PFSK-1 (cell line): ENCODE measurements at regions not wholly inside any gene's neighbourhood (a gene's known extent, or its start where the extent isn't known, plus 50 kb on each side); places are given as distances from the start of the nearest gene placed in this dataset.

Source experiments
- FOXP2 ChIP-seq: optimal IDR thresholded peaks from 2 replicates; pipeline ENCODE3; 2011; ENCODE audit warnings: borderline replicate concordance, control low read depth, inconsistent platforms; ENCODE audit not compliant: insufficient read depth; ENCODE audit errors: extremely low read length, extremely low read depth
- POLR2AphosphoS5 ChIP-seq: IDR thresholded peaks from 2 replicates; pipeline ENCODE4 v1.6.1; 2012; ENCODE audit warnings: low read depth, mild to moderate bottlenecking, control low read depth, low read length, moderate library complexity
- SIN3A ChIP-seq: IDR thresholded peaks from 2 replicates; pipeline ENCODE4 v1.6.1; 2012; ENCODE audit warnings: mild to moderate bottlenecking, low read length, moderate library complexity, borderline replicate concordance; ENCODE audit not compliant: insufficient read depth
- TAF1 ChIP-seq: IDR thresholded peaks from 2 replicates; pipeline ENCODE4 v1.6.1; 2012; ENCODE audit warnings: low read length, control low read depth, borderline replicate concordance; ENCODE audit not compliant: insufficient read depth
- TF ChIP-seq, protein P1 (sequence below), 2 experiments: IDR thresholded peaks; 2 replicates each; pipeline versions ENCODE4 v1.6.1 to v1.8.0; 2011 to 2012; ENCODE audit warnings: low read depth in 2 of 2, low read length in 2 of 2, control low read depth in 1 of 2, inconsistent platforms in 1 of 2, mild to moderate bottlenecking in 1 of 2, moderate library complexity in 1 of 2; ENCODE audit not compliant: insufficient read depth in 1 of 2

DNA sequence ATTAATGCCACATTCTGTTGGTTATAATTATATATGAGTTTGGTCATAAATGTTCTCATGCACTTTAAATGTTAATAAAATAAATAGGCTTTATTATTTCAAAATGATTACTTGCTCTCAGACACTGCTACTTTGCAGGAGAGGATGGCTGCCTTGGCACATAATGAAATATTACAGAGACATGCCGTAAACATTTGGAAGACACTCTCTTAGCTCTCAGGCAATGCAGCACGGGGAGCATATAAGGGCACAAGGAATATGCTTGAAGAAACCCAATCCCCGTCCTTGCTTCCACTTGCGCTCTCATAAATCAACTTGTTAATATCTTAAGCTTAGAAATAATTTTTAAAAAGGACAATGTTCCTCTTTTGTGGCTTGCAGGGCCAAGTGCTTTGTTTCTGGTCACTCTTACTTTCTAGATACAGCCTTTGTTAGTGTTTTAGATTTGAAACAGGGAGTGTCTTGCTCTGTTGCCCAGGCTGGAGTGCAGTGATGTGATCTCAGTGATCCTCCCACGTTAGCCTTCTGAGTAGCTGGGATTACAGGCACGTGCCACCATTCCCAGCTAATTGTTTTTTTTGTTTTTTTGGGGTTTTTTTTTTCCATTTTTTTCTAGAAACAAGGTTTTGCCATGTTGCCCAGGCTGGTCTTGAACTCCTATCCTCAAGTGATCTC is 445.0 kb downstream of the SPRY1 start:
- TF ChIP-seq, protein P1, sequence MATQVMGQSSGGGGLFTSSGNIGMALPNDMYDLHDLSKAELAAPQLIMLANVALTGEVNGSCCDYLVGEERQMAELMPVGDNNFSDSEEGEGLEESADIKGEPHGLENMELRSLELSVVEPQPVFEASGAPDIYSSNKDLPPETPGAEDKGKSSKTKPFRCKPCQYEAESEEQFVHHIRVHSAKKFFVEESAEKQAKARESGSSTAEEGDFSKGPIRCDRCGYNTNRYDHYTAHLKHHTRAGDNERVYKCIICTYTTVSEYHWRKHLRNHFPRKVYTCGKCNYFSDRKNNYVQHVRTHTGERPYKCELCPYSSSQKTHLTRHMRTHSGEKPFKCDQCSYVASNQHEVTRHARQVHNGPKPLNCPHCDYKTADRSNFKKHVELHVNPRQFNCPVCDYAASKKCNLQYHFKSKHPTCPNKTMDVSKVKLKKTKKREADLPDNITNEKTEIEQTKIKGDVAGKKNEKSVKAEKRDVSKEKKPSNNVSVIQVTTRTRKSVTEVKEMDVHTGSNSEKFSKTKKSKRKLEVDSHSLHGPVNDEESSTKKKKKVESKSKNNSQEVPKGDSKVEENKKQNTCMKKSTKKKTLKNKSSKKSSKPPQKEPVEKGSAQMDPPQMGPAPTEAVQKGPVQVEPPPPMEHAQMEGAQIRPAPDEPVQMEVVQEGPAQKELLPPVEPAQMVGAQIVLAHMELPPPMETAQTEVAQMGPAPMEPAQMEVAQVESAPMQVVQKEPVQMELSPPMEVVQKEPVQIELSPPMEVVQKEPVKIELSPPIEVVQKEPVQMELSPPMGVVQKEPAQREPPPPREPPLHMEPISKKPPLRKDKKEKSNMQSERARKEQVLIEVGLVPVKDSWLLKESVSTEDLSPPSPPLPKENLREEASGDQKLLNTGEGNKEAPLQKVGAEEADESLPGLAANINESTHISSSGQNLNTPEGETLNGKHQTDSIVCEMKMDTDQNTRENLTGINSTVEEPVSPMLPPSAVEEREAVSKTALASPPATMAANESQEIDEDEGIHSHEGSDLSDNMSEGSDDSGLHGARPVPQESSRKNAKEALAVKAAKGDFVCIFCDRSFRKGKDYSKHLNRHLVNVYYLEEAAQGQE (IDR thresholded peaks at IDR 0.05; ENCODE audit: insufficient read depth in 1 of 2, low read depth in 2 of 2, low read length in 2 of 2) = no peak
- no peak for TF ChIP-seq POLR2AphosphoS5
- TF ChIP-seq SIN3A = no peak
- TF ChIP-seq FOXP2 = no peak
- no peak for TF ChIP-seq TAF1

DNA sequence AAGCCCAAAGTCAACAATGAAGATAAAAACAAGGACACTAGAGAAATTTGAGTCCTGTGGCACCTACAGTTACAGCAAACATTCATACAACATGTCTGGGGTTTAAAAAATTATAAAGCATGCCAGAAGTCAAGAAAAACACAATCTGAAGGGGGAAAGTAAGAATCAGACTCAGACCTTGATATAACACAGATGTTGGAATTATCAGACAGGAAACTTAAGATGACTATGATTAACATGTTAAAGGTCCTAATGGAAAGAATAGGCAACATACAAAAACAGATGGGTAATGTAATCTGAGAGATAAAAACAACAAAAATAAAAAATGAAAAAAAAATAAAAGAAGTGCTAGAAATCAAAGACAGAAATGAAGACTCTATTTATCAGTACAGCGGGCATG is 446.5 kb downstream of the SPRY1 start:
- no peak for TF ChIP-seq FOXP2

DNA sequence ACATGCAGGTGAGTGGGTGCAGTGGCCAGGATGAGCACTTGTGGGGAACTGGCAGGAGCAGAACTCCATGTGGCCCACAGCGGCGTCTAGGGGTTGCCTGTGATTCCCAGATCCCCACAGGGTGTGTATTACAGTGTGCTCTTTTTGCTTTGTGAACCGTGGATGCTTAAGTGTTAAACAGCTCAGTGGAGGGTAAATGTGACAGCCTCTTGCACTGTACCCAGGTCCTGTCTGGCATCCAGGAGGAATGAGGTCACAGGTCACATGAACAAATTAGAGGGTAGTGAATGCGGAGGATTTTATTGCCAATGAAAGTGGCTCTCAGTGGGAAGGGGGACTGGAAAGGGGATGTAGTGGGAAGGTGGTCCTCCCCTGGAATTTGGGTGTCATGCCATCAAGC is 447.8 kb downstream of the SPRY1 start:
- TF ChIP-seq TAF1 = no peak
- no peak for TF ChIP-seq SIN3A
- TF ChIP-seq, protein P1 (IDR thresholded peaks at IDR 0.05; ENCODE audit: insufficient read depth in 1 of 2, low read depth in 2 of 2, low read length in 2 of 2) = no peak
- TF ChIP-seq POLR2AphosphoS5 = no peak
- TF ChIP-seq FOXP2 = no peak

DNA sequence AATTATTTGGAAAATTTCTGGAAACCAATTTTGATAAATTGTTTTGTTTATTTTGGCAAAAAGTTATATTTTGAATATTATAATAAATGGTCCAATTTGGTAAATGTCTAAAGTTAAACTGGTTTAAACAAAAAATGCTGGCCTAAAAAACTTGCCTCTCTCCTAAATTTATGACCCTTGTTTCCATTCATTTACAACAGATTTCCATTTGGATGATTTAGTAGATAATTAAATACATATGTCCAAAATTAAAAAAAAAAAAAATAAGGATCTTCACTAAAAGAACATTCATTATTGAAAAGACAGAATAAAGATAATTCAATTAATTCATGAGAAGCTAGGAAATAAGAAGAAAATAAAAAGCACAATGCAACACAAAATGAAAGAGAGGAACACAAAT is 449.5 kb downstream of the SPRY1 start:
- TF ChIP-seq, protein P1 (IDR thresholded peaks at IDR 0.05; ENCODE audit: insufficient read depth in 1 of 2, low read depth in 2 of 2, low read length in 2 of 2) = no peak
- TF ChIP-seq FOXP2 = no peak
- TF ChIP-seq SIN3A = no peak
- TF ChIP-seq POLR2AphosphoS5 = no peak
- no peak for TF ChIP-seq TAF1

DNA sequence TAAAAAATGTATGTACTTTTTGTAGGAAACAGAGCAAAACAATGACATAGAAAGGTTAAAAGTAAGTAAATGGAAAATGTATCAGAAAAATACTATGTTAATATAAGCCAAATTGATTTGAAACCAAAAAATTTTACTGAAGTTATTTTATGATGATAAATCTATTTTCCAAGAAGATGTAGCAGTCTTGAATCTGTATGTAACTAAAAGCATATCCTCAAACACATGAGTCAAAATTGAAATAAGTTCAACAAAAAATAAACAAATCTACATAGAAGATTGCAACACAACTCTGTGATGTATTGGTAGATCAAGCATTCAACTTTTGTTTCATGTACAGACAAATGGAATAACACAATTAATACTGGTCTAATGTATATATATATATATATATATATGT is 450.0 kb downstream of the SPRY1 start:
- TF ChIP-seq SIN3A = no peak
- TF ChIP-seq POLR2AphosphoS5 = no peak
- TF ChIP-seq FOXP2 = no peak
- TF ChIP-seq, protein P1 (IDR thresholded peaks at IDR 0.05; ENCODE audit: insufficient read depth in 1 of 2, low read depth in 2 of 2, low read length in 2 of 2) = no peak
- no peak for TF ChIP-seq TAF1
